HL-60 (cell line): ENCODE measurements at regions not wholly inside any gene's neighbourhood (a gene's known extent, or its start where the extent isn't known, plus 50 kb on each side); places are given as distances from the start of the nearest gene placed in this dataset.

ENCODE experiments used
- CTCF ChIP-seq: IDR thresholded peaks from one replicate; pipeline ENCODE4 v1.5.1; 2011; ENCODE audit warnings: low read length, control low read depth, inconsistent platforms; ENCODE audit not compliant: insufficient read depth
- REST ChIP-seq: IDR thresholded peaks from 2 replicates; pipeline ENCODE4 v1.6.1; 2012; ENCODE audit warnings: low read depth; ENCODE audit not compliant: insufficient replicate concordance

- no peak for TF ChIP-seq CTCF
- no peak for TF ChIP-seq REST
Measured at GRCh38 chr6:71768356-71768755, 118.0 kb upstream of the RIMS1 start.
